GM20000 (cell line): ENCODE measurements at regions not wholly inside any gene's neighbourhood (a gene's known extent, or its start where the extent isn't known, plus 50 kb on each side); places are given as distances from the start of the nearest gene placed in this dataset.

Experiments used
- DNase-seq: peaks from one replicate; pipeline ENCODE4 v3.0.0; 2012; ENCODE audit warnings: low spot score
- TF ChIP-seq, protein P1 (sequence below): IDR thresholded peaks from 2 replicates; pipeline ENCODE4 v1.5.1; 2012; ENCODE audit warnings: mild to moderate bottlenecking, control low read depth; ENCODE audit errors: extremely low read depth, missing control alignments

DNA sequence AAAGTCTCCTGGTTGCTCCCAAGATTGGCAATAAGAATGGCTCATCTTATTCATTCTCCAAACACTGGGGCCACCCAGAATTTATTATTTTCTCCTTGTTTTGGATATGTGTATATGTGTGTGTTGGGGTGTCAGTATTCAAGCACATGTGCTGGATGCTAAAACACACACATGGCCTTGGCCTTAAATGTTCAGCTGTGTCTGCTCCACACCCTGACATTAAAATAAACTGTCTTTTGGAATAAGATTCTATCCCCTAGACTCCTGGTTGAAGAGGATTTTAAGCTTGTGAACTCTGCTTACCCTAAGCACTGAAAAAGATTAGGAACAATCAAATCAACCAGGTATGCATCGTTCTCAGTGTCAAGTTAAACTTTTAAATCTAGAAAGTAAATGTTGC, 382.9 kb upstream of the MCTP2 start:
- no peak for DNase-seq
- TF ChIP-seq, protein P1, sequence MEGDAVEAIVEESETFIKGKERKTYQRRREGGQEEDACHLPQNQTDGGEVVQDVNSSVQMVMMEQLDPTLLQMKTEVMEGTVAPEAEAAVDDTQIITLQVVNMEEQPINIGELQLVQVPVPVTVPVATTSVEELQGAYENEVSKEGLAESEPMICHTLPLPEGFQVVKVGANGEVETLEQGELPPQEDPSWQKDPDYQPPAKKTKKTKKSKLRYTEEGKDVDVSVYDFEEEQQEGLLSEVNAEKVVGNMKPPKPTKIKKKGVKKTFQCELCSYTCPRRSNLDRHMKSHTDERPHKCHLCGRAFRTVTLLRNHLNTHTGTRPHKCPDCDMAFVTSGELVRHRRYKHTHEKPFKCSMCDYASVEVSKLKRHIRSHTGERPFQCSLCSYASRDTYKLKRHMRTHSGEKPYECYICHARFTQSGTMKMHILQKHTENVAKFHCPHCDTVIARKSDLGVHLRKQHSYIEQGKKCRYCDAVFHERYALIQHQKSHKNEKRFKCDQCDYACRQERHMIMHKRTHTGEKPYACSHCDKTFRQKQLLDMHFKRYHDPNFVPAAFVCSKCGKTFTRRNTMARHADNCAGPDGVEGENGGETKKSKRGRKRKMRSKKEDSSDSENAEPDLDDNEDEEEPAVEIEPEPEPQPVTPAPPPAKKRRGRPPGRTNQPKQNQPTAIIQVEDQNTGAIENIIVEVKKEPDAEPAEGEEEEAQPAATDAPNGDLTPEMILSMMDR = no peak

DNA sequence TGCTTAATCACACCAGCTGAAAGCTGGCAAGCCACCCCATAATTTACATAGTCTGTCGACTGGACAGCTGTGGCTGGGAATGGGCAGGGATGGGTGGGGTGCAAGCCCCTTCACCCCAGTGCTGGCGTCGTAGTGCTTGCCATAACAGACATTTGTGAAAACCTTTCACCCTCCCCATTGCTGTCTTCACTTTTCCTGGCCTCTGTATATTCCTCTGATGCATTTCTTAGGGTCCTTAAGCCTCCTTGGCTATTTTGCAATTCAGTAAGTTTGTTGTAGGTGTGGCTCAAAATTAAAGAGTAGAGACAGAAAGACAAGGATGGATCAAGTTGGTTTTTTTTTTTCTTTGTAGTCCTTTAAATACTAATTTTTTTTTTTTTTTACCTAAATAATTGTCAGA, 383.3 kb upstream of the MCTP2 start:
- TF ChIP-seq, protein P1 = no peak
- no peak for DNase-seq

DNA sequence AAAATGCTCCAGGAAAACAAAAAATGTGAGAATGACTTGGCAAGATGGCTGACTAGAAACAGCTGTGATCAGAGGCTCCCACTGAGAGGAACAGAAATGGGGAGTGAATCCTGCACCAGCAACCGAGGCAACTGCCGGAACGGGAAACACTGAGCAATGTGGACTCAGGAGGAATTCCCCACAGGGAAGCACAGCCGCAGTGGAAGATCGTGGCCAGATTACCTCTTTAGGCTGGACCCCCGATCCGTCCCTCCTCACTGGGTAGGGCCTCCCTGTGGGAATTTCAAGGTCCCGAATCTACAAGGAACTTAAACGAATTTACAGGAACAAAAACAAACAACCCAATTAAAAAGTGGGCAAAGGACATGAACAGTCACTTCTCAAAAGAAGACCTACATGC, 385.2 kb upstream of the MCTP2 start:
- DNase-seq = no peak
- TF ChIP-seq, protein P1 = no peak

DNA sequence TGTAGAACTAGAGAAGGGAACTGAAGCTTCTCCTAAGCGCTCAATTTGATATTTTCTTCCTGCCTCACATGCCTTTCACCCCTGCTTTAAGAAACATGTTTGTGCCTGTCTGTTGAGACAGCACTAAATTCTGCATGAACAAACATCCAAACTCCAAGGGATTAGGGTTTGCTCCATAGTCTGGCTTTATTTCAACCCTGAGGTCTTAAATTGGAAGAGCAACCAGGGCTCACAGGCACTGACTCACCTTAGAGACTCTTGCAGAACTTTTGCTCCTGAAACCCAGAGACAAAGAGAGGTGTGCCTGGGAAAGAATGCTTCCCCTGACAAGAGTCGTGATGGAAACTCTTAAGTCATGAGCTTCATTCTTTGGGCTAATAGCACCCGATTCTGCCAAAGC, 393.9 kb upstream of the MCTP2 start:
- TF ChIP-seq, protein P1 = no peak

DNA sequence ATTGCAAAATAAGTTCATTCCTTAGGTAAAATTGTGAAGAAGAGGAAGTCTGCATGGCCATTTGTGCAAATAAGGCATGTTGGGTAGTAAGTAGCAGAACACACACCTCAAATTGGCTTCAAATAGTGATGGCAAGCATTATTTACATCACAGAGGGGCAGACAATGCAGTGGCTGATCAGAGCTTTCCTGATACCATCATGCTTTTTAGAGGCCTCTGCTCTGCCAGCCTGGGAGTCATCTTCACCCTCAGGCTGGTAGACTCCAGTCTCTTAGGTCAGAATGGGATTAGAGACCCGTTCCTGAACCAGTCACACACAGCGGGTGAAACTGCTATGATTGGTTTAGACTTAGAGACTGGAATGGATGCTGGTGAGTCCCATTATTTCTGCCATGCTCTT, 396.0 kb upstream of the MCTP2 start:
- no peak for DNase-seq
- TF ChIP-seq, protein P1 = no peak

More for the DNA sequence above, 393.9 kb upstream of the MCTP2 start:
- no peak for DNase-seq

DNA sequence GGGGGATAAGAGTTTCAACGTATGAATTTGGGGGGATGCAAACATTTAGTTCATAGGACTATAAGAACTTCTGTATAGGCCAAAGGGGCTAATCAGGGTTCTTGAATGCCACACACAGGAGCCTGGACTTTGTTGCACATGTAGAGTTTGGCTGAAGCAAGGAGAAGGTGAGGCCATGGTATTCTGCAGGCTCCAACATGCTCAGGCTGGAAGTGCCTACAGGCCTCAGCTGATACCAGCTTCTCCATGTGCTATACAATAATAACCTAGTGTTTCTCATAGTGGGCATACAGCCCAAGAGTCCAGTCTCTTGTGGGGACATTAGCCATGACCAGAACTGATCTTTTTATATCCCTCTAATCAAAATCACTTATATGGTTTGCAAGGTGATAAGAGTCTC, 399.7 kb upstream of the MCTP2 start:
- DNase-seq = no peak
- TF ChIP-seq, protein P1 = no peak

DNA sequence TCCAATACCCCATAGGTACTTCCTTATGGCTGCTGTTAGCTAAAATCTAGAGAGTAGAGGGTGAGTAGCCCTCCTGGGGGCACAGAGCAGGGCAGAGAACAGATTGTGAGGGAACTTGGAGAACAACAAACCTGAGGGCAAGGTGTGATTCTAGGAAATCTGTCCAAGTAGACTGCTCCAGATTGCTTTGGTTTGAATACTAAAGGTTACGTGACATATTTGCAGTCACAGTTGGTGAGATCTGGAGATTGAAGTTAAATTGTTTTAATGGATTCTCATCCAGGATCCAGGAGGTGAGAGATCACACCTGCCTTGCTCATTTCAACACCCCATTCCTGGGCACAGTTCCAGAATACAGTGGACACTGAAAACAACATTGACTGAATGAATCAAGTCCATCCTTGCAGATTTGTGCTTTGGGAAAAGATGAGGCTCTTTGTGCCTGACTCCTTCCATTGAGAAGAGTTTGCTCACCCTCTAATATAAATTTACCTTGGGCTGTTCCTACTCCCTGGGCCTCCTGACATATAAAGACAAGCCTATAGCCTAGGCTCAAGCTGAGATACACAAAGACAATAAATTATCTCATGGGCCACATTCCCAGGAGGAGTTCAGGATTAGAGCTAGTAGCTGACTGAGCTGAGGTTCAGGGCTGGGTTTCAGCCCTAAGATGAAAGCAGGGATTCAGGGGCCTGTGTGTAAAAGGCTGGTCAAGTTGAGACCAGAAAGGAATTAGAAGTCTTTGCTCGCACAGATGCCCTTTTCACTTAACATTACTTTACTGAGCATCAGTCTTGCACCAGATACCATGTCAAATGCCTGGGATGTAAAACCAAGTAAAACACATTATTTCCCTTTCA, 400.9 kb upstream of the MCTP2 start:
- TF ChIP-seq, protein P1 = no peak
- DNase-seq = no peak
